ENCODE measurements at regions not wholly inside any gene's neighbourhood (a gene's known extent, or its start where the extent isn't known, plus 50 kb on each side); places are given as distances from the start of the nearest gene placed in this dataset.
A peak's percentile ranks its signal among the peaks of the same experiment; 100 is the strongest.

DNA sequence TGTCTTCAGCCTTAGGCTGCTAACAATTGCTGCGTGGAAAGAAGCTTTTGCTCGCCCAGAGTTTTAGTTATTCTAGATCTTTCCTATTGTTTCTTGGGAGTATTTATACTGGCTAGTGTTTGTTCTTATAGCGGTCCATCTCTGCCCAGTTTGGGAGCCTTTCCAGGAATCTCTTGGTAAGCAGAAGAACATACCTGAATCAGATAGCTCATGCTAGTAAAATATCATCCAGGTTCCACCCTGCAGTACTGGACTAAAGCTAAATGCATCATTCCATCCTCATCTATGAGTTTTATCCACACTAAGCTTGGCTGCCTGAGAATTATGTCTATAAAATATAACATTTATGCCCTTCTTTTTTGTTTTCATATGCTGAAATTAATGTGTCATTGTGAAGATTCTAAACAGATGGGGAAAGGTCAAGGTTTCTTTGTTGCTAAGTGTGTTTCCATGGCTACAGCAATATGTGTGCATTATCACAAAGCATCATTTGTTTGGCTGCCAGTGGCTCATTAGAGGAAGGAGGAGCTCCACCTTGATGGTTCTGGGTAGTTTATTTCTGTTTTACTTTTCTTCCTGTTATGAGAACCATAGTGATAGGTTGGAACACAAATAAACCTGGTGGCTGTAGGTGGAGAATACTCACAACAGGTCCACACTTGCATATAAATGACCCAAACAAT, 182.8 kb downstream of the PIK3C3 start:
- DNase-seq = no peak

DNA sequence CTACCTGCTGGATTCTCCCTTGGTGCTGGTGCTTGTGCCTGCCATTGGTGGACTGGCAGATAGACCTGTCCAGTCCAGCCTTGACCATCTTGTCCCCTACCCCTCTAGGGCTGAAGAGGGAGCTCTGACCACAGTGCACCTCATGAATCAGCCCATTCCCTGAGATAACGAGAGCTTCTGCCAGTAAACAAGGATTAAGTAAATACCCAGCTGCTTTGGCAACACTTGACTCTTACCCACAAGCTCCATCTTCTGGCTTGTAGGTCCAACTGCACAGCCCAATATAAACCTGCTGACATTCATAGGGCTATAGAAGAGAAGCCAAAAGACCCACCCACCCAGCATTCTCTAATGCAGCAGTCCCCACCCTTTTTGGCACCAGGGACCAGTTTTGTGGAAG, 186.4 kb downstream of the PIK3C3 start:
- DNase-seq = no peak

DNA sequence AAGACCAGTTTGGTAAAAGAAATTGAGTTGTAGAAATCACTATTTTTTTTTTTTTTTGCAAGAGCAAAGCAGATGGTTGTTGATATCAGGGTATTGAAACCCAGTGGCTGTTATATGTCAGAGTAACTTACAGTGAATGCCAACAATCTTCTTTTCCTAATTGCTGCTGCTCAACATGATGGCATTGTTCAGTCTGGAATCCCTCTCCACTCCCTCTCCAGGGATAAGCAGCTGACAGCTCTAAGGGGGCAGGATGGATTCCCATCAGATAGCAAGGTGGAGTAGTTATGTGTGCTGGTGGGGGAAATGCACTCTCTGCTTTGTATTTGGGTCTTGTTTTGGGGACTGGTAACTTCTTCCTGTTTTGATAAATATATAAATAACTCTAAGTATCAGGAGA, 200.0 kb downstream of the PIK3C3 start:
- DNase-seq = peak; percentile 24

DNA sequence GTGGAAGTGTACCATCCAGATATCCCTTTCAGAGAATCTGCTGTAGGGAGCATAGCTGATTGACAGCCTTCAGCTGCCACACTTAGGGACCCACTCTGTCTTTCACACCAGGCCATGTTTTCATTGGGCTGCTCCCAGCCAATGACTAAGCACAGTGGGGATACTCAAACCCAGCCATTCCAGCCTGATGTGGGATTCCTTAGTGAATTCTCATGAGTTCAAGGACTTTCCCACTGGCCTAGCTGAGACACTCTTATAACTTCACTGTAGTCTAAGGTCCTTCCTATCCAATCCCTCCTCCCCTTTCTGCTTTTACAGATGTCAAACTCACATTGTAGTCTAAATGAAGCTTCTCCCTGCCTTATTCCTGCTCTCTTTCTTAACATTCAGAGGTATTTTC, 201.2 kb downstream of the PIK3C3 start:
- DNase-seq = no peak

DNA sequence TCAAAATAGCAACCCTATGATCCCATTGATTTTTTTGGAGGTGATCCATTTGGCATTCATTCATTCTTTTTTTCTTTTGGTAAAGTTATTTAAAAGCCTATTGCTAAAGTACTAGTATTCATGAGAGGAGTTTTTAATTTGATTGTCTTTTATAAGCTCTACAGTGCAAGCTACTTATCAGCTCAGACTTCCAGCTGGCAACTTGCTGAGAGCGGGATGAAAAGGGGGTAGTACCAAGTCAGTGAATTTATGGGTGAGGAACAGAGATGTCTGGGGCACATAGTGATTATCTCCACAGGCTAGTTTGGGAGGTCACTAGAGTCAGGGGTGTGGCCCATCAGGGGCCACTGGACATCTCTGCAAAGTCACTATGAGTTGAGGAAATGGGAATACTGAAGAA, 202.4 kb downstream of the PIK3C3 start:
- DNase-seq = no peak

DNA sequence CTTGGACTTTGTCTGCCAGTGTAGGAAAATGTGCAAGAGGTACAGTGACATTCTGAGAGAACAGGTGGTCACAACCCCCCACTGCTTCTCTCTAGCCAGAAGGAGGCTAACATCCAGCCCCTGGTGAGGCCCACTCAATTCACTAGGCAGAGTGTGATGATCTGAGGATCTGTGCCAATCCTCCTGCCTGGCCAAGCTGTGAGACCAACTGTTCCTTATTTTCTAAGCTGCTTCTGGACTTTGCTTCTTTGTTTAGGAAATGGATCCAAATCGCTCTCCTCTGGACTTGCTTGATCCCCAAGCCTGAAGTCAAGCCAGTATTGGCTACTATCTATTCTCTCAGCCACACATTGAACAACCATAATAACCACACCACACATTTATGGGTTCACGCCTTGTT, 202.8 kb downstream of the PIK3C3 start:
- DNase-seq = peak; percentile 18

DNA sequence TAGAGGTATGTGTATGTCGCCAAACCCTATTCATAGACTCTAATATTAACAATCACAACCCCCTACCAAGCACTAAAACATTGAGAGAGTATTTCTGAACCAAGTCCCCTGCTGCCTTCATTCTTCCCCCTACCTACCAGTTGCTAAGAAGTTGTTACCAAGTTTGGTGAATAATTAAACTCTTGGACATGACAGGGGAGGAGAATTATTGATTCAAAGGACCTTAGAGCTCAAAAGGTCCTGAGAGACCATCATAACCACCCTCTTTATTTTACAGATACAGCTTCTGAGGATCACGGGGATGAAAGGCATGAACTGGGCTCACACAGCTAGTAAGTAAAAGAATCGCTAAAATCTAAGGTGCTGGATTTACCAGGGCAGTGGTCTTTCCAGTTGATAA, 204.1 kb downstream of the PIK3C3 start:
- no peak for DNase-seq

DNA sequence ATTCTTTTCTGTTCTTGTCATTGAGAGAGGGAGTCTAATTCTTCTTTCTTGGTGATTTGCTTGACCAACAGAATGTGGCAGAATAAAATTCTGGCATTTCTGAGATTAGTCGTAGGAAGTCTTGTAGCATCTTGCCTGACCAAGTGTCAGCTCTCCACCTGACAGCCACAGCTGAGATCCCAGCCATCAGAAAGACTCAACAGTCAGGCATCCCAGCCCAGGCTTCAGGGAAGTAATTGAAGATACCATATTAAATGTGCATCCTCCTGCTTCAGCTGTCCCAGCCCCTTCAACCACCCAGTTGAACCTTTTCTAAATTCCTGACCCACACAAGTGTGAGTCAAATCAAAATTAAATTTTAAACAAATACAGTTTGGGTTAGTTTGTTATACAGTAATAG, 208.3 kb downstream of the PIK3C3 start:
- no peak for DNase-seq

DNA sequence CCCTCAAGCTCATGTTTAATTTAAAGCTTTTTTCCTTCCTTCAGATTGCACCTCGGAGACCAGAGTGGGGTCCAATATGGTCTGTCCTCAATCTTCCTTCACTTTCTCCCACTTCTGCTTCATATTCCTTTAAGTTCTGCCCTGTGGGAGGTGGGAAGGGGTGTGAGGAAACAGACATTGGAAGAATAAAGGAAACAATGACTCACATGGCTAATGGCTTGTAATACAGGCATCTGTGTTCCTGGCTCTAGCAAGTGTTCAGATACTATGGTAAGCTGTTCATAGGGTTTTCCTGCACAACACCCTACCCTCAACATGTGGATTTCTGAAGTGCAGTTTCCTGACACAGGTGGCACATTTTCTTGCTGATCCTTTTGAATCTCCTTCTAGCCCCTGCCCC, 209.5 kb downstream of the PIK3C3 start:
- DNase-seq = no peak

DNA sequence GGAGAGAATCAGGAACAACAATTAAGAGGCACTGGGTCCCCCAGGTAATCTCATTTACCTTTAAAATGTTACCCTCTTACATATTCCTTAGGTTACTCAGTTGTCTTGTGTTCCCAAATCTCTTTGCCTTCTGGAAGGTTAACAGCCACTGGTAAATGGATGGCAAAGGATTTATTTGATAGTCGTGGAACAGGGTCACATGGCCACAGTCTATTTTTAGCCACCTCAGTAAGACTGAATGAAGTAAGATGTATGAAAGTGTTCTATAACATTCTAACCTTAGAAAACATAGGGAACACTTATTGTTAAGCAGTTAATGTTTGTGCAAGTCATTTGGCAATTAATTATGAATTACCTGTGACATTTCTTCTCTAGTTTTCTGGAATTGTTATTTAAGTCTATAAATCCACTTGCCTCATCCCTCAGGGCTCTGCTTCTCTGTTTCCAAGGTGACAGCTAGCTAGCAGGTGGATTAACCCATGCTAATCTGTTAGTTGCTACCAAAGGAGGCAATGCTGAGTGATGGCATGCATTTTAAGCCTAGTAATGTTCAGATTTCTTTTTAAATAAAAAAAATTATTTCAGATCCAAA, 211.0 kb downstream of the PIK3C3 start:
- no peak for DNase-seq

DNA sequence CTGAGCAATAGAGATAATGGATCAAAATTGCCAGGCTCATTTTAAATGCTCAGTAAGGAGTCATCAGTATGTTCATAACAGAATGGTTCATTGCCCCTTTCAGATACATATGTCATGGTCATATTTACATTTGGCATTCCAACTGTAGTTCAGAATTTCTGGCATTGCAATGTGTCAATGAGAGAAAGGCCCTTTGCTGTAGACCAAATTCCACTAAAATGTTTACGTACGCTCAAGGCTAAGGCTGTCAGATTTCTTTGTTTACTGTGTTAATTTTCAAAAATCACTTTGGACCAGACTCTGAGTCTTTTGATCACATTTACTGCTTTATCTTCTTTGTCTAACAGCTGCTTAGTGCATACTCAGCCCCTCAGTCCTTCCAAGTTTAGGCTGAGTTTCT, 213.5 kb downstream of the PIK3C3 start:
- no peak for DNase-seq

DNA sequence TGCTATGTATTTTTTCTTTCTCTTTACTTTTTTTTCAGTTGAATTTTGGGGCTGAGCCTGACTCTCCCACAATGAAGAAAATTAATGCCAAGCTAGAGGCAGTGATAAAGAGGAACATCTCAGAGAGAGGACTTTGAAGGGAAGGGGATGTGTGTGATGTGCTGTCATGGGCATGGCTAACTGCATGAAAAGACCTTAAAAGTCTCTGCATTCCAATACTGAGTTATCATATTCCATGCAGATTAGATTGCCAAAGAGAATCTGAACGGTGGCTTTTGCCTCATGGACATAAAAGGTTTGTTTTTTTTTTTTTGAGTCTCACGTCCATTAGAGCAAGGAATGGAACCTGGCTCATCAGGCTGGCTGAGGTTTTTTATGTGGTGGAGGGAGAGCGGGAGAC, 213.9 kb downstream of the PIK3C3 start:
- no peak for DNase-seq

DNA sequence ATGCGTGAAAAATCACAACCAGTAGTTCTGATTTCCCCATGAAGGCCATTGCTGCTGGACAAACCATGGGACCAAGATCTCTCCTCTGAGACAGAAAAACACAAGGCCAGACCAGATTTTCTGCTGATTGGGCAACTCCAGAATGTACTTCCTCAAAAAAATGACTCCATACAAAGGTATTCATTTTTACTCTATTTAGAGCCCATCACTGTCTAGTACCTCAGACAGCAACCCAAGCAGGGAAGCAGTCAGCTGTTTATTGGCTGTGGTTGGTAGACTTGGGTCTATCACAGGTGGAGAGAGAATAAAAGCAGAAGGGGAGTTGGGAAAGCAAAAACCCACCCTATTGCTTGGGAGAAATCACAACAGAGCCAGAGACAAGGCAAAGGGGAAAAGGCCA, 219.9 kb downstream of the PIK3C3 start:
- DNase-seq = no peak

DNA sequence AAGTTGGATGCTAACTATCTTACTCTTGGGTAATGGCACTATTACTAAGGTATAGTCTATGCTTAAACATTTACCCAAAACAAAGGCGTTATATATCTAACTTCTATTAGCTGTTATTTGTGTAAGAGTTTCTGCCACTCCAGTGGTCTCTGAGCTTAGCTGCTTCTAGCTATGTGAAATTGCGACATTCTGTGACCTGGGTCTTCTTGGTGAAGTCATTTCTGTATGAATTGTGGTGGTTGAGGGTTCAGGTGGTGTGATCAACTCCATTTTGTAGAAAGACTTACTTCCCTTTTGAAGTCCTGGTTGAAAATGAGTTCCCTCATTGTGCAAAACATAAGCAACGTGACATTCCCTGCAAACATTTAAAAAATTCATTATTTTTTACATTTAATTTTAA, 221.6 kb downstream of the PIK3C3 start:
- DNase-seq = no peak

DNA sequence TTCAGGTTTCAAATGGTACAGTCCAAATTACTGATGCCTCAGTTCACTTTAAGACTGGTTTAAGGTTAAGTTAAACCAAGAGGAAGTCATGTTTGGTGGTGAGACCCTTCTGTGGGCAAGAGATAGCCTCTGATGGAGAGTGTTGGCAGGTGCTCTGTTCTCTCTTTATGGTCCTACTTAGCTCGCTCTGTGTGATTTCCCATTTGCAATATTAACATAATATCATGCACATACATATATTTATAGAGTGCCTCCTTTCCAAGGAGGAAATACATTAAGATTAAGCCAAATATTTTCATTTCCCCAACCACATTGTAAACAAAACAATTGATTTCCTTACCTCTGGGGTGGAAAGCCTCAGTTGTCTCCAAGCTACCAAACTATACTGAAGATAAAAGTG, 222.4 kb downstream of the PIK3C3 start:
- no peak for DNase-seq

DNA sequence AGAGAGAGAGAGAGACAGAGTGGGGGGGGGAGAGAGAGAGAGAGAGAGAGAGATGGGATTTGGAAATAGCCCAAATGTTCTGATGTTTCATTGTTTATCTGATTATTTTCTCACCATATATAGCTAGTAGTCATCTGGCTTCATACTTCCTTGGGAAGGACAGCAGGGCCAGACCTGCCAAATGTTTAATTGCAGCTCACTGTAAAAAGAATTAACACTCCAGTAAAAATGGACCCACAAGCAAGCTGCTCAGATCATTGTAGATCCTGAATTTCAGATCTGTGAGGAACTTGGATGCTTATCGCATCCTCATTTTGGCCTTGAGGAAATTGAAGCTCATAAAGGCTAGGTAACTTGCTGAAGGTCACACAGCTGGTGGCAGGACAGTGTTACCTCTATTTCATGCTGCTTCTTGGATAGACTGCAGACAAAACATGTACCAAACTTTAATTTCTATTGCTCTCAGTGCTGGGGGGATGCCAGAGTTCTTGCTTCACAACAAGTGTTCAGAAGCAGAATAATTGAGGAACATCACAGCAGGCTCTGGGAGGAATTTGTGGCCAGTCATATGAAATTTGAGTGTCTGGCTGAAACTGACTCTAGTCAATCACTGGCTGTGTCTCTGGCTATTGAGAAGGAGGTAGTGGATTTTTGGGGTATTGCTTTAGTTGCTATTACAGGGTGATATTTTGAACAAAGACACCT, 223.5 kb downstream of the PIK3C3 start:
- peak; percentile 42 for DNase-seq

DNA sequence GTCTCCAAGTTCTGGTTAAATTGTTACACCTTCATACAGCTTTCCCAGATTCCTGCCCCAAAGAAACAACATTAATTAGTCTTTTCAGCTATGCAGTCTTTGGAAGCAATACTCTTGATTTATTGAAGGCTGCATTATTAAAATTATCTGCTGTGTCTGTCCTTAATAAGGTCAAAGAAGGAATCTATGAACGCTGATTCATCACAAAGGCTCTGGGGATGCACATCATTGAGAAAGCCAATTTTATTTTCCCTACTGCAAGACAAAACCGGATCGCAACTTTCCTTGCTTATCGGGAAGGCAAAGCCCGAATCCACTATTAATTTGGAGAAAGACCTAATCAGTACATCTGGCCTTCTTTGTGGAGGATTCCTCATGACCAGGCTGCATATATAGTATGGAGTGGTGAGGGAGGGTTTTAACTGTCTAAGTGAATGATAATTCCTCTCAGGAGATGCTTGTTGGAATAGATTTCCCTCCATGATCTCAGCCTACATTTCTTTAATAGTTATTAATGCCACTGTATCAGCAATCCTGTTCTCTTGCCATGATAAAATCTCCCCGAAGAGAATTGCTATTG, 224.6 kb downstream of the PIK3C3 start:
- DNase-seq = no peak

DNA sequence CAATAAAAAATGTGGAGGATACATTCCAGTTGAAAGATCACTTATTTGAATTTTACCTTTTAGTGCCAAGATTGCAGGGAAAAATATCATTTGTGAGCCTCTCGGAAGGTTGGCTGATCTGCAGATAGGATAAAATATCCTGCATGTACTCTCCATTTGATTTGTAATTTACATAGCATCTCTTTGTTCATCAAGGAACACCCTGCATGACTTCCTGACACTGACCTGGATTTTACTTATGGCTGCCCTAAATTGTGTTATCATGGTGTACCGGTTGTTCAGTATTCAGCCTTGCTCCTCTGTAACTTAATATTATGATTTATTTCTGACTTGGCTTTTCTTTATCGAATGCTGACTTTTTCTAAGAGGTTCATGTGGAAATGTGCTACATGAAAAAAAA, 226.4 kb downstream of the PIK3C3 start:
- no peak for DNase-seq

DNA sequence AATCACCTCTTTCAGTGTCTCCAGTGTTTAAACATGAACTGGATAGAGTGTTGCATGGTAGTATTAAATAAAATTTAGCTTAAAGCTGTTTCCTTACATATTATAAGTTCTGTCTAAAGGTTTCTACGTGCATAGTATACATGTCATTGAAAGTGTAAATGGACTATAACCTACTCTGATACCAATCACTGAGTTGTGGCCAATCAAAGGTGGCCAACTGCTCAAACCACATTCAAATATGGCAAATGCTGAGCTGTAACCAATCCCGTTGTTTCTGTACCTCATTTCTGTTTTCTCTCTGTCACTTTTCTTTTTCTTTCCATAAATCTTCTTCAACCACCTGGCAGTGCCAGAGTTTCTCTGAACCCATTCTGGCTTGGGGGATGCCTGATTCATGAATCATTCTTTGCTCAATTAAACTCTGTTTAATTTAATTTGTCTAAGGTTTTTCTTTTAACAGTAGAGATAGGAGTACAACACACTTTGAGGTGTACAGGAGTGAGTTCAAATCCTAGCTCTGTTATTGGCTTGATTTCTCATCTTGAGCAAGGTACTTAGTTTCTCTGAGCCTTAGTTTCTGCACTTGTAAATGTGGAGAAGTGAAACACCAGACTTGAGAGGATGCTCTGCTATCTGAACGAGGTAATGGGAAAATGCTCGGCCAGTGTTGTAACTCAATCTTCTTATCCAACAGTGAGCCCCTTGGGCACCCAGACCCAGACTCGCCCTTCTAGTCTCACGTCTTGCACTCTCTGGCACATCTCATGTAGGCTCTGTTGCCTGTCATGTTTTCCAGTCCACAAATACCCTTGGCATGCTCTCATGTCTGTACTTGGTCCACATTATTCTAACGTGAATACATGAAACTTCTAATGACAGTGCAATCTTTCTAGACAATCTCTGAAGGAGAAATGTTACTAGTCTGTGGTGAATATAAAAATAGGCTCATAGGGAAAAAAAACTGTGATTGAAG, 228.0 kb downstream of the PIK3C3 start:
- DNase-seq = no peak

DNA sequence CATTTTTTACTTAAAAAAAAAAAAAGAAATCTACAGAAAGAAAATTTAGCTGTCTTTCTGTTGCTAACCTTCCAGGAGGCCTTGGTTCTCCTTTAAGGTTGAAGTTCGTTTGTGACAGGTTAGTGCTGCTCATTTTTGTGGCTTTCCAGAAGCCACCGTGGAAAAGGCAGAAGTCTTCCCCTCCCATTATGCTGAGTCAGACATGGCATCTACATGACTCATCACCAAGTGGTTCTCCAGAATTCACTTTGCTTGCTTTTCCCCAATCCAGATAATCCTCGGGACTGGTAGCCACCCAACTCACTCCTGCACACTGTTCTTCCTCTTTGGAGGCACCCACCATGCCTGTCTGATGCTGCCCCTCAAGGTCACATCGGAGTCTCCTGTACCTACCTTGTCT, 228.7 kb downstream of the PIK3C3 start:
- DNase-seq = no peak

DNA sequence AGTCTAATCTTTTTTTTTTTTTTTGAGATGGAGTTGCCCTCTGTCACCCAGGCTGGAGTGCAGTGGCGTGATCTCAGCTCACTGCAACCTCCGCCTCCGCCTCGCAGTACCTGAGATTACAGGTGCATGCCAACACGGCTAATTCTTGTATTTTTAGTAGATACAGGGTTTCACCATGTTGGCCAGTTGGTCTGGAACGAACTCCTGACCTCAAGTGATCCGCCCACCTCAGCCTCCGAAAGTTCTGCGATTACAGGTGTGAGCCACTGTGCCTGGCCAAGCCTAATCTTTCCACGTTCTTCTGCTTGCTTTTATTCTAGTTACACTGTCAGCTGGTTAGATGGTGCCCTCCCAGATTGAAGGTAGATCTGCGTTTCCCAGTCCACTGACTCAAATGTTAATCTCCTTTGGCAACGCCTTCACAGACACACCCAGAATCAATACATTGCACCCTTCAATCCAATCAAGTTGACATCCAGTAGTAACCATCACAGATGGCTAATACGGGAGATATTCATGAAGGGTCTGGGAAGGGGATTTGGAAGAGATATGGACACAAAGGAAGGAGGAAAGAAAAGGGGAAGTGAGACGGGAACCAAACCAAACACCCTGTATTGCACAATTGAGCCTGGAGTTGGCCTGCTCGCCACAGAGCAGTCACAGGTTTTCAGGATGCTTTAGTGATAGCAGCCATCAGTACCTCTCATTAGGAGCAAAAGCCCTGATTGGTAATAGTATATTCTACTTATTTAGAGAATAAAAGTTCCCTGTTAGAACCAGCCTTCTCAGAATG, 229.8 kb downstream of the PIK3C3 start:
- no peak for DNase-seq

DNA sequence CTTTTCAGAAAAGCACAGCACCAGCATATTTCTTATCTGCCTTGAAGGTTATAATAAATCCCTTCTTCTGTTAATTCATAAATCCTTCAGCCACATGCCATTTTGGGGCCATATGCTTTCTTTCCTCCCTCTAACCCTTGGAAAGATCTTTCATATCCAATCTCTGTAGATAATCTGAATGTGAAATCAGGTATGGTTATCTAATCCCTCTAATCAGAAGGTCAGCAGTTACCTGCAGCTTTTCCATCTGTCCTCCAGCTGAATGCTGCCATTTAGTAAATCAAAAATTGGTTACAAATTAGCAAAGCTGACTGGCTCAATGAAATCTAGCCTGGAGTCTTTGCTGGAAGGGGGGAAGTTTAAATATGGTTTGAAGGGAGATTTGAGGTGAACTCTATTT, 230.5 kb downstream of the PIK3C3 start:
- no peak for DNase-seq
